Urinary bladder (tissue), 3 donors: ENCODE measurements at regions not wholly inside any gene's neighbourhood (a gene's known extent, or its start where the extent isn't known, plus 50 kb on each side); places are given as distances from the start of the nearest gene placed in this dataset.
"Not testable (repeated sequence)": the region's sequence is repeated elsewhere in the genome, so short reads cannot be mapped to it uniquely, and the experiment has no call there.

ENCODE experiments used
- DNase-seq: peaks from one replicate; pipeline ENCODE4 v3.0.0-alpha.2; 2015; ENCODE audit errors: extremely low spot score
- H3K27ac ChIP-seq: one replicate; pipeline ENCODE4 v1.5.1; 2013; ENCODE audit warnings: low read depth, mild to moderate bottlenecking, moderate library complexity
- H3K36me3 ChIP-seq: one replicate; pipeline ENCODE4 v1.6.1; 2013; ENCODE audit warnings: mild to moderate bottlenecking, moderate library complexity; ENCODE audit not compliant: insufficient read depth
- H3K4me1 ChIP-seq: one replicate; pipeline ENCODE4 v1.6.1; 2013; ENCODE audit warnings: mild to moderate bottlenecking, moderate library complexity; ENCODE audit not compliant: insufficient read depth
- H3K4me3 ChIP-seq: one replicate; pipeline ENCODE4 v1.5.1; 2013; ENCODE audit warnings: low read depth, low read length
- WGBS: extraction: QIAGEN DNeasy Blood & Tissue Kit; methylation state at CpG from one replicate; pipeline ENCODE4 v1.1.7; 2013; 5-methylcytosine and 5-hydroxymethylcytosine counted together
- donor health status: healthy with polysubstance abuse.
- donor health status: healthy.

- H3K36me3 ChIP-seq = no peaks in the 10 kb centered on the region
- no peaks in the 10 kb centered on the region for H3K4me1 ChIP-seq
- DNase-seq = no peak
- no peak overlapping the region for H3K27ac ChIP-seq
- WGBS = 79% methylated on average over 12 of the region's 12 CpGs
- no peak overlapping the region for H3K4me3 ChIP-seq
Measured at GRCh38 chr5:56384186-56384585, 151.1 kb upstream of the ANKRD55 start.

DNA sequence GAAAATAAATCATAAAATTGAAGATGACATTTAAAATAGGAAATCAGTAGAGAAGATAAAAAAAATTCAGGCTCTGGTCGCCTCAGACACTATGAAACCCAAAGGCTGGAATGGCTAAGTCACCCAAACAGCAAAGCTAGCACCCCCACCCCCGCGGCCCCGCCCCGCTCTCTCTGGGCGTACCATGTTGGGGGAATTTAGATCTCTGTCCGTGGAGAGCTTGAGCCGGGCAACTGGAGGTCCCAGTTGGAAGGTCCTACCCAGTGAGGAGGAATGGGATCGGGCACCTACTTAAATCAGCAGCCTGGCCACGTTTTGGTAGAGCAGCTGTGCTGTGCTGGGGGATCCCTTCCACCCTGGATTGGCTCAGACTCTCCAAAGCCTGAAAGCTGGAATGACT, 150.6 kb upstream of the ANKRD55 start:
- DNase-seq = no peak
- H3K4me3 ChIP-seq = no peak overlapping the region
- no peaks in the 10 kb centered on the region for H3K4me1 ChIP-seq
- H3K36me3 ChIP-seq = no peaks in the 10 kb centered on the region
- no peak overlapping the region for H3K27ac ChIP-seq
- 93% methylated on average over 10 of the region's 10 CpGs for WGBS

GRCh38 chr5:56382896-56383295, 149.8 kb upstream of the ANKRD55 start:
- no peaks in the 10 kb centered on the region for H3K4me1 ChIP-seq
- no peak for DNase-seq
- WGBS = 87% methylated on average over 1 of the region's 1 CpG
- H3K4me3 ChIP-seq = no peak overlapping the region
- no peak overlapping the region for H3K27ac ChIP-seq
- H3K36me3 ChIP-seq = no peaks in the 10 kb centered on the region

GRCh38 chr5:56377573-56377972, 144.4 kb upstream of the ANKRD55 start:
- no peaks in the 10 kb centered on the region for H3K36me3 ChIP-seq
- no peak for DNase-seq
- no peak overlapping the region for H3K27ac ChIP-seq
- no peaks in the 10 kb centered on the region for H3K4me1 ChIP-seq
- H3K4me3 ChIP-seq = no peak overlapping the region

DNA sequence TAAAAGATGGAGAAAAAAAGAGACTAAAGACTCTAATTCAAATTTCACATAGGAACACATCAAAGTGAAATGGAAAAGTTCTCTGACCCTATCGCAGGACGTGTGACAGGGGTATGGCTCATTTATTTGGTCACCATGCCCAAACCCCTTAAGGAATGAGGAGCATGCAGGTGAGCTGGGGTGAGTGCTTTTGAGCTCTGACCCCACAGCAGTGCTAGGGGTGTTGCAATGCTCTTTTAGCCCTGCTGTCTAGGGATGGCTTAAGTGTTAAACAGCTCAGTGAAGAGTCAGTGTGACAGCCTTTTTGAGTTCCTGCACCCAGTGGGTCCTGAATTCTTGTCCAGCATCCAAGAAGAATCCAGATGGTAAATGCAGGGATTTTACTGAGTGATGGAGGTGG, 143.0 kb upstream of the ANKRD55 start:
- Histone ChIP-seq H3K36me3 (no peaks in the 10 kb centered on the region), H3K4me1 (no peaks in the 10 kb centered on the region), H3K27ac (no peak overlapping the region), H3K4me3 (no peak overlapping the region)
- DNase-seq = no peak
- 97% methylated on average over 2 of the region's 2 CpGs for WGBS

DNA sequence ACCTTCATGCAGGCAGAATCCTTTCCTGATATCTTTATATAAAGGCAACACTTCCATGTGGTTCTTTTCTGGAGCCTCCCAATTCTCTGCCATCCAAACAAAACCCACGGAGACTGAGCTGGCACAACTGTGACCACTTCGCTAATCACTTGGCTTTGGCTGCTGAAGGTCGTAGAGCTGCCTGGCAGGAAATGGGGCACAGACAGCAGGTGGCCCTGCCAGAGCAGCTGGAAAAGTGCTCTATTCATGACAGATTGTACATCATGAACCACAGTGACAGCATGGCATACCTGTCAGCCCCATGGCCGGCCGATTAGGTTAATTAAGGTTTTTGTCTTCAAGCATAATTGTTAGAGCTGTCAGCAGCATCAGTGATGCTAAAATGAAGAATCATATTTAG, 141.9 kb upstream of the ANKRD55 start:
- no peak for DNase-seq
- Histone ChIP-seq H3K4me1 (no peaks in the 10 kb centered on the region), H3K4me3 (no peak overlapping the region), H3K36me3 (no peaks in the 10 kb centered on the region), H3K27ac (no peak overlapping the region)
- WGBS = 78% methylated on average over 5 of the region's 5 CpGs

GRCh38 chr5:56372491-56372890, 139.4 kb upstream of the ANKRD55 start:
- H3K36me3 ChIP-seq, DNase-seq, H3K27ac ChIP-seq, H3K4me1 ChIP-seq, H3K4me3 ChIP-seq: not testable (repeated sequence)
- WGBS = 81% methylated on average over 21 of the region's 31 CpGs

- no peaks in the 10 kb centered on the region for H3K36me3 ChIP-seq
- no peaks in the 10 kb centered on the region for H3K4me1 ChIP-seq
- no peak for DNase-seq
- no peak overlapping the region for H3K4me3 ChIP-seq
- H3K27ac ChIP-seq = no peak overlapping the region
- 96% methylated on average over 3 of the region's 3 CpGs for WGBS
Measured at GRCh38 chr5:56369361-56369811, 136.3 kb upstream of the ANKRD55 start.

DNA sequence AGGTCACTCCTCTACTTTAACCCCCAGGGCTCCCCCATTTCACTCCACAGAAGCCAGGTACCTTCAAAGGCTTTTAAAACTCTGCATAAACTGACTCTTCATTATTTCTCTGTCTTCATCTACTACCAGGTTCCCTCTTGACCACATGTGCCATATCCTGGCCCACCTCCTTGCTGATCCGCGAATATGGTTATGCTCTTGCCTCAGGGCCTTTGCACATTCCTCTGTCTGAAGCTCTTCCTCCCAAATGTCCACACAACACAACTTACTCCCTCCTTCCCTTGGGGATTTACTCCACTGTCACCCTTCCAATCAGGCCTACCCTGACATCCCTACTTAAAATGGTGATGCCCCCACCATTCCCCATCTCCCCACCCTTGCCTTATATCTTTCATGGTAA, 134.6 kb upstream of the ANKRD55 start:
- Histone ChIP-seq H3K4me1 (no peaks in the 10 kb centered on the region), H3K4me3 (no peak overlapping the region), H3K27ac (no peak overlapping the region), H3K36me3 (no peaks in the 10 kb centered on the region)
- DNase-seq = no peak
- WGBS = 94% methylated on average over 2 of the region's 2 CpGs

- WGBS = 98% methylated on average over 1 of the region's 1 CpG
- Histone ChIP-seq H3K36me3 (no peaks in the 10 kb centered on the region), H3K4me1 (no peaks in the 10 kb centered on the region), H3K4me3 (no peak overlapping the region), H3K27ac (no peak overlapping the region)
- no peak for DNase-seq
Measured at GRCh38 chr5:56366986-56367385, 133.9 kb upstream of the ANKRD55 start.

GRCh38 chr5:56361398-56361797, 128.3 kb upstream of the ANKRD55 start:
- no peak for DNase-seq
- 98% methylated on average over 2 of the region's 2 CpGs for WGBS
- no peak overlapping the region for H3K27ac ChIP-seq
- no peak overlapping the region for H3K4me3 ChIP-seq
- peaks cover 1% of the 10 kb centered on the region for H3K4me1 ChIP-seq
- no peaks in the 10 kb centered on the region for H3K36me3 ChIP-seq

DNA sequence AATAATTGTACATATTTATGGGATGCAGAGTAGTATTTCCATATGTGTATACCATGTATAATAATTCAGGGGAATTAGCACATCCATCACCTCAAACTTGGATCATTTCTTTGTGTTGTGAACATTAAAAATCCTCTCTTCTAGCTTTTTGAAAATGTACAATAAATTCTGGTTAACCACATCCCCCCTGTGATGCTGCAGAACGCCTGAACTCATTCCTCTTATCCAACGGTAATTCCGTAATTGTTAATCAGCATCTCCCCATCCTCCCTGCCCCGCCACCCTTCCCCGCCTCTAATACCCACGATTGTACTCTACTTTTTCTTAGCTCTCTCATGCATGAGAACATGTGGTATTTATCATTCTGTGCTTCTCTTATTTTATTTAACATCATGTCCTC, 127.7 kb upstream of the ANKRD55 start:
- H3K36me3 ChIP-seq = no peaks in the 10 kb centered on the region
- H3K27ac ChIP-seq = no peak overlapping the region
- no peak overlapping the region for H3K4me3 ChIP-seq
- WGBS = 89% methylated on average over 6 of the region's 6 CpGs
- DNase-seq = no peak
- H3K4me1 ChIP-seq = peaks cover 1% of the 10 kb centered on the region

DNA sequence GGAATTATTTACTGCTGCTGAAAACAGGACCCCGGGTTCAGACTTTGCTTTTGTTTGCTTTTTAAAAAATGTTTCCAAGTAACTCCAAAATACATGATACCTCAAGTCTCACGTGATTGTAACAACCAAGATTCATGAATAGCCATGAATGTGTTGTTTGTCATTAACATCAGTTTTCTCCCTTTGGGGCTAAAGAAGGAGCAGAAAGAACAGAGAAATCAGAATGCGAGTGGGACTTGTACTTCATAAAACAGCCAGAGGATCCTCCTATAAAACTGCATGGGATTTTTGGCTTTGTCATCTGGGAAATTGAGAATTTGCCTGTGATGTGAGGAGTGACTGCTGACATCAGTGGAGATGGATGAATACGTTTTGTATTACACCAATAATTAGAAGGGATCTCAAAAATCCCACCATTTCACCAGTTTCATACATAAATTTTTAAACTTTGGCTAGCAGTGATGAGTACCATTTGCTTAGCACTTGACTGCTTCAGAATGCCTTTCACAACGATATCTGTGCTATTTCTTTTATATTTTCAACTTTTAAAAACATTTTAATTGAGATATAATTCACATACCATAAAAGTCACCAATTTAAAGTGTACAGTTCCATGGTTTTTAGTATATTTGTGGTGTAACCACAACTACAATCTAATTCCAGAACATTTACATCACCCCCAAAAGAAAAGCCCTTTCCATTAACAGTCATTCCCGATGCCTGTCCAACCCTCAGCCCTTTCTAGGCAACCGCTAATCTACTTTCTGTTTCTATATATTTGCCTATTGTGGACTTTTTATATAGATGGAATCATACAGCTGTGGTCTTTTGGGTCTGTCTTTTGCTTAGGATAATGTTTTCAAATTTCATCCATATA, 126.9 kb upstream of the ANKRD55 start:
- WGBS = 79% methylated on average over 7 of the region's 7 CpGs
- no peak overlapping the region for H3K27ac ChIP-seq
- H3K36me3 ChIP-seq = no peaks in the 10 kb centered on the region
- no peak overlapping the region for H3K4me3 ChIP-seq
- no peak for DNase-seq
- peaks cover 1% of the 10 kb centered on the region for H3K4me1 ChIP-seq

DNA sequence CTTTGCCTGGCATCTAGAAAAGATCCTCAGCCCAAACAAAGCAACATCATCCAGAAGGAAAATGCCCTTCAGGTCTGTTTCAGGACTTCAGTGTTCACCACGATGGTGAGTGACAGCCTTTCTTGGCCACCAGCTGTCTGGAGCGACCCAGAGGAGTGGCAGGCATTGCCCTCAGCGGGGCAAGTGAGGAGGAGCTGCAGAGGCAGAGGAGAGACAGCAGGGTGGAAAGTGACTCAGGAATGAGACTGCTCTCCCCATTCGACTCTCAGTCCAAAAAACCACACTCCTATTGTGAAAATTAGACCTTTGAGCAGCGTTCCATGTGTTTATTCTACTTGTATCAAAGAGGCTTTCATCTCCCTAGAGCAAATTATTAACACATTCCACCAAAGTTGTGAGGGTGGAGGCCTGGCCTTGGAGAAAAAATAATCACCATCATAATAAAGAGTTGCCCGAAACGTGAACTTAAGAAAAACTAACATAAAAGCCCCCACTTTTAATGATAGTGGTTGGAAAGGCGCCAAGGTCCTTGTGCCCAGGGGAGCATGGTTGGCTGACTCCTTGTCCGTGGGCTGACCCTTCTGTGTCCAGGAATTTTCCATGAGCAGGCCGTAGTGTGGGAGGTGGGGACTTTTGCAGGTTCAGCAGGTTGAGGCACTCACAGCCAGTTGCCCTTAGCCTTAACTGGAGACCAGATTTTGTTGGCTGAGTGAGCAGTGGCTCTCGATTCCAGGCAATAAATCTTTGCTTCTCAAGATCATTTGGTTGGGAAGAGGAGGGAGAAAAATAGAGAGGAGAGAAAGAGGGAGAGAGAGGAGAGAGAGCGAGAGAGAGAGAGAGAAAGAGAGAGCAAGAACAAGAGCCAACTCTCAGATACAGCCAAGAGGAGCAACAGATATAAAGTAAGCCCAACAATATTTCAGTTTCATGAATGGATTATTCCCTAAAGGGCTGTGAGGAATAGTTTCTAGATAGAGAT, 125.9 kb upstream of the ANKRD55 start:
- H3K4me1 ChIP-seq = peaks cover 1% of the 10 kb centered on the region
- 58% methylated on average over 12 of the region's 12 CpGs for WGBS

More for the DNA sequence above, 125.9 kb upstream of the ANKRD55 start:
- no peak overlapping the region for H3K4me3 ChIP-seq
- peak; percentile 57 for DNase-seq
- no peak overlapping the region for H3K27ac ChIP-seq
- H3K36me3 ChIP-seq = no peaks in the 10 kb centered on the region
